ENCODE measurements at regions not wholly inside any gene's neighbourhood (a gene's known extent, or its start where the extent isn't known, plus 50 kb on each side); places are given as distances from the start of the nearest gene placed in this dataset.

DNA sequence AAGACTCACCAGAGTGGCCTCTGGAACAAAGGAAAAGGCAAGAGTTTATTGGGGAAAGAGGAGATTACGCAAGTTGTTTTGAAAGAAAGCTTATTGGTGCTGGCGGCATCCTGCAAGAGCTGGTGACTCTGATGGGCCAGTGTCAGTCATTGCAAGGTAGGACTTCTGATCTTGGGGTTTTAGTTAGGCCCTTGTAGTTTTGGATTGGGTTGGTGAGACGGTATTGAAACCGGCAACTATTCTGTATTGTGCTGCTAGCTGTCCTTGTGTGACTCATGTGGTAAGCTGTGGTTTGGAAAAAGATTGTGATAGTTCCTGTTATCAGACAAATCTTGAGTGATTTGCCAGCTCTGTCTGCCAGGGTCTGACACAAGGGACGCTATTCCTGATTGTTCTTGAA lies 159.1 kb upstream of the PIEZO2 start:
- DNase-seq = no peak

DNA sequence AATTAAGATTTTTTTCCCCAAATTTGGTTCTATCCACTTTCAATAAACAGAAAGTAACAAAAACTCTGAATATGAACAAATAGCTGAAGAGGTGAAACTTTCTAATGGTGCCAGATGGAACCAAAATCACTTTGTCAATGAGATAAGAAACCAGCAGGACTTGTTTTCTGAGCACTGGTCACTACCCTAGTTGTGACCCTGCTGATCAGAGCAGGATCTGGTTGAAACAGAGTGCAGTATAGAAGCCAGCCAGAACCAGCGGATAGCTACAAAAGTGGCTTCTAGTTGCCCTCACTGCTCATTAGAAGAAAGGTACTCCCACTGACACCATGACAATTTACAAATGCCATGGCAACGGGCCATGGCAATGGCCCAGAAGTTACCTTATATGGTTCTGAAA lies 158.3 kb upstream of the PIEZO2 start:
- no peak for DNase-seq

- DNase-seq = no peak
These were observed 156.1 kb upstream of the PIEZO2 start for GRCh38 chr18:11305507-11305906.

GRCh38 chr18:11304928-11305327 lies 155.6 kb upstream of the PIEZO2 start:
- DNase-seq = no peak

GRCh38 chr18:11296946-11297345 lies 147.6 kb upstream of the PIEZO2 start:
- no peak for DNase-seq

DNA sequence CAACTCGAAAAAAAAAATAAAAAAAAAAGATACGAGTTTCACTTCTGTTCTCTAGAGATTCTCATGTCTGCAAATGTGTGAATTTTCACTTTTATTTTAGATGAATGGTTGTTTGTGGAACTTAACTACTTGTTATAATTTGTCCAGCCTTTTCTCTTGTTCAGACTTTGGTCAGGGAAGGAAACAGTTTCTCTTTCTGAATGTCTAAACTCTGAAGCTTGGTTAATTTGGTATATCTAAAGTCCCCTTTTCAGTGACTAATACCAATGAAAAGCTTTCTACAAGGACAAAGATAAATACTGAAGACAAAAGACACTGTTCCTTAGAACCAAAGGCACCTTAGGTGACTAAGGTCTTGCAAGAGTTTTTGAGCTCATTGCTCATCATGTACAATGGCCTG lies 144.4 kb upstream of the PIEZO2 start:
- DNase-seq = no peak

GRCh38 chr18:11290786-11291185 lies 141.4 kb upstream of the PIEZO2 start:
- DNase-seq = no peak

- DNase-seq = no peak
These were observed 139.9 kb upstream of the PIEZO2 start for GRCh38 chr18:11289248-11289647.

- no peak for DNase-seq
These were observed 139.0 kb upstream of the PIEZO2 start for GRCh38 chr18:11288401-11288800.

DNA sequence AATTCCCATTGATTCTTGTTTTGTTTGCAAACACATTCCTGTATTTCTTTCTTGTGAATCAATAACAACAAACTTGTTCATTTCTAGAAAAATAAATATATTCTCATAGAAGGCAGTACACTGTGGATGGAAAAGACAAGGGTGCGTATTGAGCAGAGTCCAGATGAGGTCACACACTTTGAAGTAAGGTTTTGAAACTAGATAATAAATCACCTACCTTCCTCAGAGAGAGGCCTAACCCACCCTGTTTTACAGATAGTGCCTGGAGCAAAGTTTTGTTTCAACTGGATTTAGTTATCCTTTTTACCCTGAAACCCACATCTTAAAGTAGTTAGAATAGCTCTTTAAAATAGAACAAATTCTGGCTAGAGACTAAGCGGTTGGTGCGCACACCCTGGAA lies 137.1 kb upstream of the PIEZO2 start:
- no peak for DNase-seq

- DNase-seq = no peak
These were observed 135.4 kb upstream of the PIEZO2 start for GRCh38 chr18:11284811-11285210.

- no peak for DNase-seq
These were observed 135.0 kb upstream of the PIEZO2 start for GRCh38 chr18:11284349-11284748.

DNA sequence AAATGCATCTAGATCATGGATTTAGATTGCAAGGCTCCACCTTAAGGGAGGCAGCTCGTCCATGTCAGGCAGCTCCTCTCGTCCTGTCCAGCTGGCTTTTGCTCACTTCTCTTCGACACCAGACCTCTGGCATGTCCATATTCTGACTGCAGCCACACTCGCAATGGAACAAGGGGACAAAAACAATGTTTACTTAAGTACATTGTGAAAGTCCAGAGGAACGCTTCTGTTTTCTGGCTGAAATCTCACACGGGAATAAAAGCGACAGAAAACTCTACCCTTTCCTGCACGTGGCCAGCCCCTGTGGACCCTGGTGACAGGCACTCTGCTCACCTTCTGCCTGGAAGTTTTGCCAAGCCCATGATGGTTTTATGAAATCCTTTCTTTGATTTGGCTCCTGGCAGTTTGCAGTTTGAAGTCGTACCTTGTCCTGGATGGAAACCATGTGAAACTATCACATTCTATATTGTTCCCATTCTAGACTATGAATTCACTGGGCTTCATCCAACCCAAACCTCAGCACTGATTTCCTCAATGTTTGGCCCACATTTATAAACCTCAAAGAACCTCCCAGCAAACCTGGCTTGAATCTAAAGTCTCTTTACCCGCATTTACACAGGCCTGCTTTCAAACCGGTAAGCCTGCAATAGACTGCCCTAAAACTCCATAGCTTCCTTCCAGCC lies 134.3 kb upstream of the PIEZO2 start:
- no peak for DNase-seq

- no peak for DNase-seq
These were observed 130.1 kb upstream of the PIEZO2 start for GRCh38 chr18:11279461-11279860.

GRCh38 chr18:11276678-11277077 lies 127.3 kb upstream of the PIEZO2 start:
- DNase-seq = no peak

- no peak for DNase-seq
These were observed 124.9 kb upstream of the PIEZO2 start for GRCh38 chr18:11274144-11274794.

GRCh38 chr18:11272516-11272915 lies 123.1 kb upstream of the PIEZO2 start:
- no peak for DNase-seq

- no peak for DNase-seq
These were observed 122.6 kb upstream of the PIEZO2 start for GRCh38 chr18:11271954-11272353.

GRCh38 chr18:11269257-11269656 lies 119.9 kb upstream of the PIEZO2 start:
- DNase-seq = no peak

- no peak for DNase-seq
These were observed 119.4 kb upstream of the PIEZO2 start for GRCh38 chr18:11268741-11269233.

GRCh38 chr18:11268153-11268552 lies 118.8 kb upstream of the PIEZO2 start:
- DNase-seq = no peak

GRCh38 chr18:11266781-11267480 lies 117.6 kb upstream of the PIEZO2 start:
- DNase-seq = no peak

- DNase-seq = peak; percentile 43
These were observed 112.1 kb upstream of the PIEZO2 start for GRCh38 chr18:11261486-11261885.

DNA sequence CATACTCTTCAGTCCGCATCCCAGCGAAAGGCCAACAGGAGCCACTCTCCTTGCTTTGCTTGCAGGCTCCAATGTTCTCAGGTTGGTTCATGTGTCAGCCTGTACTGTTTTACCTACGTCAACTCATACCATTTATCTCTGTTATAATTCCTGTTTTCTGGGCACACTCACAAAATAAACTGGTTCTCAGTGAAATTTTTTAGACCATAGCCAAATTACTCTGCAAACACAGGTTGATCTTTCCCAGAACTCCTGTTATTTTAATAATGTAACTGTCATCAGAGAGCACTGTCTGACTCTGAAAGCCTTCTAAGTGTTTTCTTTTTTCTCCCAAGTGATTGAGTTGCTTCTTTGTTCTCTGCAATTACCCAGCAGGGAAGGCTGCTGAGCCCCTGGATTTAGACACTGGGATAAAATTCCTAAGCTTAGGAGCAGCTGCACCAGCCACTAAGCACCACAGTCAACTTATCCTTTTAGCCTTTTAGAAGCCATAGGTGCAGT lies 111.6 kb upstream of the PIEZO2 start:
- peak; percentile 80 for DNase-seq
